ENCODE measurements at regions not wholly inside any gene's neighbourhood (a gene's known extent, or its start where the extent isn't known, plus 50 kb on each side); places are given as distances from the start of the nearest gene placed in this dataset.

DNA sequence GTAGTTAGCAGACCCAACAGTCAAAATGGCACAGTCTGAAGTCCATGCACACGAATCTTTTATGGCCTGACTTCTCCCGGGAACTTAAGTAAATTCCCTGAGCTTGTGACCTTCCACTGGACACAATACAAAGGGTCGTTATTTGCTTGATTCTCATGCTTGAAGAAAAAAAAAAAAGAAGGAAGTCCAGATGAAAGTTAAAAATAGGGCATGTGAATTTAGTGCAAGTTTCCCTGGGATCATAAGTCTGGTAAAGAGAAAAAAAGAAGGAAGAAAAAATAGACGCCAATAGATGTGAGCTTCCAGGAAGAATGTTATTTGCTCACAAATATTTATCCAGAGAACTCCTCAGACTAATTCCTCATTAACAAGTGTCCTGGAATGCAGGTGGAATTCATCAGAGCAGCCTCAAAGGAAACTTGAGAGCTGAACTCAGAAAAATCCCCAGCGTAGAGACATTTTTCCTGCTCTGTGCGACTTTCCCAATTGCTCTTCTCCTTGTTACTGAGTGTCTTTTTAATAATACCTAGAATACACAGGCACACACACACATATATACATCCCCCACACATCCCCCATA lies 616.3 kb downstream of the EBF1 start:
- DNase-seq (ENCODE audit: low read depth in 2 of 2), result no peak

GRCh38 chr5:158482125-158482524 lies 617.6 kb downstream of the EBF1 start:
- no peak for DNase-seq (ENCODE audit: low read depth in 2 of 2)

DNA sequence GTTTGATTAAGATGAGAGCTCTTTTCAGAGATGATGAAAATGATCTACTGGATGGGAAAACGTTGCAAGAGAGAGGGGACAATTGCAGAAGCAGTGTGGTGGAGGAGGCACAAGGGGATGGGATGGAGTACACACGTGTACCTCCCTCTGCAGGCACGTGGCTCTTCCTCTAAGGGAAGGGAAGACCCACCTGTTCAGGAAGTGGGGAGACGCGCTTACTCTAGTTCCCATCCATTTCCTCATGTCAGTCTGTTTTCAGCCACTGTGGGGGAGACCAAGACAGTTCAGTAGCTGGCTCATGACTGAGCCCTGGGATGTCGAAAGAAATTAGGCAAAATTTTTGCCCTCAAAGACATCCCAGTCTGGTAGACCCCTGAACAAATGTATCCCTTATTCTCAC lies 619.2 kb upstream of the CLINT1 start:
- DNase-seq (ENCODE audit: low read depth in 2 of 2), result no peak

DNA sequence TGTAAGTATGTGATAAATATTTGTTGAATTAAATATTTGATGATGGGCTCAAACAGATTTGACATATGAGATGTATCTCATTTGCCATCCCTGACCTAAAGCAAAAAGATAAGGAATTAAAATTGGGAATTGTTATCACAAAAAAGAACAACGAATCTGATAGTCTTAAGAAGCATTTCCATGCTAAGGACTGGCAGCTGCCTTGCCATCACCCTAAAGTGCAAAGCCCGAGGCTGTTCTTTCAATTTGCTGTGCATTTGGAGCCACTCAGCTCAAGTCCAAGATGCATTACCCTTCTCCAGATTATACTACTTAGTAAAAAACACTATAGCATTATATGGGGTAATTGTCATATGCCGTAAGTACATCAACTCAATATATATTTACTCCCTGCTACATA lies 618.3 kb upstream of the CLINT1 start:
- DNase-seq (ENCODE audit: low read depth in 2 of 2), result no peak

GRCh38 chr5:158473016-158473635 lies 614.2 kb upstream of the CLINT1 start:
- DNase-seq (ENCODE audit: low read depth in 2 of 2), result no peak

DNA sequence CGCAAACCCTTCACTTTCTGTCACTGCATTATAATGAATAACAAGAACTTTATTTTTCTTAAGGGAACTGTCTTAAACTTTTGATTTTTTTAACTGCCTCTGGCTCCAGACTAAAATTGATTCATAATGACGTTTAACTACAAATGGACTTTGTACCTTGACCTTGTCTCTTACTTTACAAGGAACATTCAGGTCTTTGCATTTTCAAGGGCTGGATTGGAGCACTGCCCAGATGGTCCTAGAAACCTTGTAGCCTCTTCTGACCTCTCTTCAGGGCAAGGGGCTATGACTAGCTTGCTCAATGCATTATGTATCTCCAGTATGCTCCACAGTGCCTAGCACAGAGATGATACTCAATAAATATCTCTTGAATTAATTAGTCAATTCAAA lies 612.6 kb upstream of the CLINT1 start:
- DNase-seq (ENCODE audit: low read depth in 2 of 2), result no peak

DNA sequence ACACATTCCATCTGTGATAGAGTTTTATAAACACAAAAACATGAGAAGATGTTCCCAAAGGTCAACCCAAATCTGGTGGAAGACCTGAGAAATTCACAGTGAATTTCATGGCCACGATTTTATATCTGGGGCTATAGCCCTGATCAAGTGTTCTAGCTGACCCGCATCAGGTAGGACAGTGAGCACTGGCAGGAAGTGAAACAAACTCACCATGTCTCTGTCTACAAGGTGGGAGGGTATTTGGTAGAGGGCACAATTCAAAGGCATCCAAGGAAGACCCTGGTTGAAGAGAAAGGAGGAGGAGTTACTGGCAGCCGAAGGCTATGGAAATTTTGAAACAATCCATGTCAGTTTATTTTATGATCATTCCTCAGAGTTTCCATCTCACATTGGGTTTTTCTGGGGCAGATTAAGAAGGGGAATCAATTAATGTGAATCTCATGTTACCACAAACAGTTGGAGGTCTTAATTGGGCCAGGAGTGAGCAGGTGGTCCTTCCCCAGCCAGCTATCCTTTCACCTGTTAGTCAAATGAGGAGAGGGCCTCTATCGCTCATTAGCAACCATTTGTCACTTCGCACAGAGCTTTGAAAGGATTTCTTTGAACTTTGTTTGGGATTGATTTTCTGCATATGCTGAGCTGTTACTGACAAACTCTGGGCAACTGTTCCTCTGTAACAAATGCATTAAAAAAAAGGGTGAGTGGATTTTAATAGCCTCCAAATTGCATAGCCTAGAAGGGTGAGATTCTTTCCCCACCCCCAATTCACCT lies 612.0 kb upstream of the CLINT1 start:
- no peak for DNase-seq (ENCODE audit: low read depth in 2 of 2)

DNA sequence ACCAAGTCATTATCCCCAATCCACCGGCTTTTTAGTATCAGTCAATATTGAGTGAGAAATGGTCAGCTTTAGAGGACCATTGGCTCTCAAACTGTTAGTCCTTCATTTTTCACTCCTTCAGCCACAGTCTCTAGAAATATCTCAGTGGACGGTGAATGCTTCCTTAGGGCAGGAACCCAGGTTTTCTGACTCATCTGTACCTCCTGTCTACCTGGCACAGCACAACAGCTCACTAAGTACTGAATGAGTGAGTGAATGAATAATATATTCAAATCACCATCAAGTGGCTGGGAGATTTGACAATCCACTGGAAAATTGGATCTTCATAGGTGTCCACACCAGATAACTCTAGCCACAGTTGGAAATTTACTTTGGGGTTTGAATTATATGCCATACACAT lies 609.5 kb upstream of the CLINT1 start:
- no peak for DNase-seq (ENCODE audit: low read depth in 2 of 2)

GRCh38 chr5:158466191-158466590 lies 607.2 kb upstream of the CLINT1 start:
- DNase-seq (ENCODE audit: low read depth in 2 of 2), result no peak

DNA sequence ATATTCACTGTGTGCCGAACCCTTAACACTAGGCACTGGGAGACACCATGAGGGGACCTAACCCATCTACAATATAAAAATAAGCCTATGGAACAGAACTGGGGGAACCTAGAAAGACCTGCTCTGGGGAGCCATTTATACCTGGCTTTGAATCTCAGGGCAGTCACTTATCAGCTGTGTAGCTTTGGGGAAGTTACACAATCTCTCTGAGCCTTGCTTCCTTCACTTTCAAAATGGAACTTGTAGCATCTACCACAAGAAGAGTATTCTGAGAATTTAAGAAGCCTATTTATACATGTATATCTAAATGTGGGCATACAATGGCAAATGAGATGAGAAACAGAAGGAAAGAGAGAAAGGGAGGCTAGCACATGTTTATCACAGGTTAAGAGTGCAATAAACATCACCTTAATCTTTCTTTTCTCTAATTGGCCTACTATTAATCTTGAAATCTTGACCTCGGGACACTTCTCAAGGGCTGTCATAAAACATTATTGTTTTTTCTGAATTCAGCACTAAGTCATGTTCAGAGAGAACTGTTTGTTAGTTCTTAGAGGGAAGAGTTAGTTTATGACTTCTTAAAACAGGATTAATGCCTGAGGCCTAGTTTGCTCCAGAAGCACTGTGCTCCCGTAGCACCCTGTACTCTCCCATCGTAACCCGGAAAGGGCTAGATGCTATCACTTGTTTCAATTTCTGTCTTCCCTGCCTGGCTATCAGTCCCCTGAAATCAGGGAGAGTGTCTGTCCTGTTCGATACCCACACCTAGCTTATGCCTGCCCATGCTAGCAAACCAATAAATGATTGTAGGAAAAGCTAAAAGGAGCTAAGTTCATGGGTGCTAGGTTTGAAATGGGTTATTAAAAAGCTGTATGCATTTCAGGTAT lies 606.4 kb upstream of the CLINT1 start:
- DNase-seq (ENCODE audit: low read depth in 2 of 2), result no peak

DNA sequence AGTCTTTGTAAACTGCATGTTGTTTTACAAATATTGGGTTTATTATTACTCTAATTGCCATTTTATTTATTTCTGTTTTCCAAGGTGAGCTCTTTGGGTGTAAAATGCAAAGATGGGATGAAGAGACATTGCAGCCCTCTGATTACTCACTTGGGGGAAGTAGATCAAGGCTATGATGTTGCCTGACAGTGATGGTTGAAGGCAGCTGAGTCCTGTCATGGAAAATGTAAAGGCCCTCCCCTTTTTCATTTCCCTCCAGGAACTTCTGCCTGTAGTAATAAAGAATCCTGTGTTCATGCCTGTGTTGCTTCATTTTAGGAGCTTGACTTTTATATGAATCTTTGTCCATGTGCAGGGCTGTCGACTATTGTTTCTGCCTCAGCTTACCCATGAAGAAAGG lies 605.4 kb upstream of the CLINT1 start:
- no peak for DNase-seq (ENCODE audit: low read depth in 2 of 2)

DNA sequence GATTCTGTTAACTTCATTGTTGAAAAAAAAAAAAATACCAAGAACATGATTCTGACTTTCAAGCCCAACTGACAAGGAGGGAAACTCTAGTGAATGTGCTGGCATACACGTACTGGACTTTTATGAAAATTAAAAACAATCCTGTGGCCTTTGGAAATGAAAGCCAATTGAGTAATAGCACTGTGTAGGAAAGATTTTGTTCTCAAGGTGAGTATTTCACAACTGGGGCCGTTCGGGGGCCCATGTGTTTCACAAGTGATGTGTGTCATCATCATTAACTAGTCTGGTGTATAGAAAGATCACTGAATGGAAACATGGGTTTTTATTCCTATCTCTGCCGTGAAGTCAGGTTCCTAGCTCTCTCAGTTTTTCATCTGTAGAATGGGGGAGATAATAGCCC lies 605.0 kb upstream of the CLINT1 start:
- DNase-seq (ENCODE audit: low read depth in 2 of 2), result peak in 1 of 2 experiments; percentile 21

GRCh38 chr5:158463188-158463587 lies 604.2 kb upstream of the CLINT1 start:
- no peak for DNase-seq (ENCODE audit: low read depth in 2 of 2)

DNA sequence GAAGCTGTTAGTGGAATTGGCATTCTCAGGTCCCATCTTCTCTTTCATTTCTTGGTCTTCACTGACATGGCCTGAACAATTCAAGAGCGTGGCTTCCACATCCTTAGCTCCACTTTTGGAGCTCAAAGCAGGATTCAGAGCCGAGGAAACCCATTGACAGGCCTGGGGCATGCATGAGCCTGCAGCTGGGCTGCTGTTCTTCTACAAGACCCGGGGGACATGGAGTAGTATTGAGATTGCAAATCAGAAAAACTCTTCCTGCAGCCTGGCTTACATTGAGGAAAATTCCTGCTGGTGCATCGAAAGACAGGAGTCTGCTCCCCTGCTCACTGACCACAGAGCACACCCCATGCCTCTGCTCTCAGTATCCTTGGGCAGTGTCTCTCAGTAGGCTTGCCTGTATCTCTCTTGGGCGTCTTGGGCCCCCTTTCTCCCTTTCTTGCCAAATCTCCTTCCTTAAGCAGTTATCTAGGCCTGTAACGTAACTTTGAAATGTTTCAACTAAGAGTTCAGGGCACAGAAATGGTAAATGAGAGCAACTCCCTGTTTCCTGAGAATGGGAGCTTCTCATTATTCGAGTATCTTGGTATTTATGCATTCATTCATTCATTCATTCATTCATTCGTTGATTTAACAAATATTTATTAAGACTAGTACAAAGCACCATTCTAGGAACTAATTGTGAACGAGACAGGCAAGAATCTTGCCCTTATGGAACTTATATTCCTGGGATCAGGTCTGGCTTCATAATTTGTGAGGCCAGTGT lies 603.6 kb upstream of the CLINT1 start:
- DNase-seq (ENCODE audit: low read depth in 2 of 2), result no peak

GRCh38 chr5:158461240-158461854 lies 602.4 kb upstream of the CLINT1 start:
- no peak for DNase-seq (ENCODE audit: low read depth in 2 of 2)

GRCh38 chr5:158458086-158458485 lies 599.1 kb upstream of the CLINT1 start:
- no peak for DNase-seq (ENCODE audit: low read depth in 2 of 2)

DNA sequence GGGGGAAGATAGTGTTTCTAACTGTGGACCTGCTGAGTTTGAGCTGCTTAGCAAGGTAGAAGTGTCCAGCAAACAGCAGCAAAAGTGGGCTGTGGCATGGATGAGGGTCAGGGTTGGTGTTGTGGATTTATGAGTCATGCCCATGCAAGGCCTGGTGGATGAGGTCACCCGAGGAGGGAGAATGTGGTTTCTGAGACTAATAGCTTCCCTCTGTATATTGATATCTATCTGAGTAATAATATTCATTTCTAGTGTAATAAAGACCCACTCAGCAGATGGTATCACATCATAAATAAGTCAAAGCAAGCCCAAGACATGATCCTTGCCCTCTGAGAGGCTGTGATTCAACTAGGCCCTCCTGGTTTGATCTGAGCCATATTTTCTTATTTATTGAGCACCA lies 597.8 kb upstream of the CLINT1 start:
- no peak for DNase-seq (ENCODE audit: low read depth in 2 of 2)

DNA sequence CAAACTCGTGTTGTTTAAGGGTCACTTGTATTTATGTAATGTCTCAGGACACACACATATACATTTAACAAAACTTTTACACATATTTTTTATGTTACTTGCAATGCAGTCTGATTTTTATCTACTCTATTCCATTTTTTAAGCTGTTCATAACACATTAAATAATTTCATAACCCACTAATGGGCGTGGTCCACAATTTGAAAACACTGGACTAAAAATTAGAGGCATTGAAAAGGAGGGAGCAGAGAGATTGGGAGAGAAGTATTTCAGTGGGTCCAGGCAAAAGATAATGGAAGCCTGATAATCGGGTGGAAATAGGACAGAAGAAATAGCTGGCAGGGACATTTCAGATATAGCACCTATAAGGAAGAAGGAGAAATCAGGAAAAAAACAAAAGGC lies 597.3 kb upstream of the CLINT1 start:
- DNase-seq (ENCODE audit: low read depth in 2 of 2), result no peak

- DNase-seq (ENCODE audit: low read depth in 2 of 2), result no peak
Measured at GRCh38 chr5:158451993-158452672, 593.2 kb upstream of the CLINT1 start.

DNA sequence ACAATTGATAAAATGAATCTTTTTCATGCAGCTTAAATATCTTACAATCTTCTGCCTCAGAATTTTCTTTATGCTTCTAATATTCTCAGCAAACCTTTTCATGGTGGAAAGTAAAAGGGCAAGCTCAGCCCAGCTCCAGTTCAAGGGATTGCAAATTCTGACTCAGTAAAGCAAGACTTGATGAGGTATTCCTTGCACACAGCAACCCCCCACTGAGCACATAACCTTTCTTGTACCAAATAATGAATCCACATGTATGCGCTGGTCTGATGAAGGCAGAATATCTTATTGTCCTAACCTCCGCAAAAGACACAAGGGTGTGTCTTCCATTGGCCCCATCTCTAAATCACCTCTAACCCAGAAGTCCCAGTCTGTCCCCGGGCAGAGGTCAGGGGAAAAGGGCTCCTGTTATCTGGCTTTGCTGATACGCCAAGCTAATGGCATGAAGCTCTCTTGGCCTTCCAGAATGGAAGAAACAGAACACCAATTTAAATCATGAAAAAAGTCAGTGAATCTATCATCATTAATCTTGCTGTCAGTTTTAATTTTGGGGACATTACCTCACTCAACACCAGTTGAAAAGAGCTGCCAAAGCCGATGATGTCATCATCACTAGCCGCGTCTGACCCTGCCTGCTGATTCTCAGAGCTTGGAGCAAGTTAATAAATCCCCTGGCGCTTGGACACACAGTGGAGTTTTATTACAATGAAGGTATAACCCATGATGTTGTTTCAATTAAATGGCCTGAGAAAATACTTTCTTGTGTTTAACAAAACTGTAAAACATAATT lies 592.5 kb upstream of the CLINT1 start:
- no peak for DNase-seq (ENCODE audit: low read depth in 2 of 2)
